ENCODE measurements at regions not wholly inside any gene's neighbourhood (a gene's known extent, or its start where the extent isn't known, plus 50 kb on each side); places are given as distances from the start of the nearest gene placed in this dataset.

DNA sequence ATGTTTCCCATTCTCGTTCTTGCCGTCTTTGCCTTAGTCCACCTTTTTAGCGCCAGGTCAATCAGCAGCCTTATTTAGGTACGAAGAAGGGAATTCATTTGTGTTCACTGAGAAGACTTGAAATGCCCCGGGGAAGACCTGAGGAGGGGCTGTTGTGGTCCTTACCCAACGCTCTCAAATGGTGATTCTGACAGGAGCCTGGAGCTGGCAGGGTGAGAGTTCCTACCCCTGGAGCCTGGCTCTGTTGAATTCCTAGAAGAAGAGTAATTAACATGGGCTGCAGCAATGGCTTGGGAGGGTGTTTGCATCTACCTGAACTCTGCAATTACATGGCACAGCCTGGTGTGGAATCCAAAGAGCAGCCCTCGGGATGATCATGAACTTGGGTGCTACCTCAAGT, 76.9 kb upstream of the DSCAM start:
- TF ChIP-seq POLR2A (IDR thresholded peaks at IDR 0.05) (no peak), CTCF (IDR thresholded peaks at IDR 0.05) (no peak), POLR2AphosphoS5 (IDR thresholded peaks at IDR 0.05) (no peak)

Measured in gastroesophageal sphincter (tissue), 3 donors.